ENCODE measurements at regions not wholly inside any gene's neighbourhood (a gene's known extent, or its start where the extent isn't known, plus 50 kb on each side); places are given as distances from the start of the nearest gene placed in this dataset.

GRCh38 chr2:5908071-5908470, 215.9 kb downstream of the SOX11 start:
- TF ChIP-seq CTCF (IDR thresholded peaks at IDR 0.05) (no peak), POLR2A (IDR thresholded peaks at IDR 0.05) (no peak)
